ENCODE measurements at regions not wholly inside any gene's neighbourhood (a gene's known extent, or its start where the extent isn't known, plus 50 kb on each side); places are given as distances from the start of the nearest gene placed in this dataset.
"Not testable (repeated sequence)": the region's sequence is repeated elsewhere in the genome, so short reads cannot be mapped to it uniquely, and the experiment has no call there.

- Histone ChIP-seq H4K20me1 (ENCODE audit: control insufficient read depth, insufficient read depth, low read depth, low read length) (no peaks in the 10 kb centered on the region), H3K4me1 (ENCODE audit: control insufficient read depth, low read length) (no peaks in the 10 kb centered on the region), H3K9me3 (ENCODE audit: control insufficient read depth, insufficient read depth, low read length) (peaks cover 7% of the 10 kb centered on the region; the same call in 1 of the 2 replicates), H3K9me2 (replicated peaks; ENCODE audit: control insufficient read depth, low read length) (no peaks in the 10 kb centered on the region), H3K36me3 (ENCODE audit: control insufficient read depth, low read length) (no peaks in the 10 kb centered on the region), H3K27me3 (ENCODE audit: control insufficient read depth, low read length) (no peaks in the 10 kb centered on the region), H3K79me2 (ENCODE audit: control insufficient read depth, low read length) (no peaks in the 10 kb centered on the region), H3K4me2 (ENCODE audit: low read length) (no peak overlapping the region), H3F3A (ENCODE audit: control insufficient read depth, insufficient read depth) (no peaks in the 10 kb centered on the region), H3K4me3 (ENCODE audit: low read length) (no peak overlapping the region), H3K27ac (ENCODE audit: low read depth, low read length) (no peak overlapping the region)
- TF ChIP-seq CTCF (IDR thresholded peaks at IDR 0.05; ENCODE audit: low read depth, low read length, poor library complexity, severe bottlenecking) (no peak), EZH2phosphoT487 (IDR thresholded peaks at IDR 0.05; ENCODE audit: borderline replicate concordance, low read length) (no peak)
These were observed 881.3 kb upstream of the ATXN7L3B start for GRCh38 chr12:73656375-73656774.

- Histone ChIP-seq H3K9me3 (ENCODE audit: control insufficient read depth, insufficient read depth, low read length) (no peaks in the 10 kb centered on the region), H3F3A (ENCODE audit: control insufficient read depth, insufficient read depth) (no peaks in the 10 kb centered on the region), H3K4me3 (ENCODE audit: low read length) (no peak overlapping the region), H3K4me2 (ENCODE audit: low read length) (no peak overlapping the region), H3K79me2 (ENCODE audit: control insufficient read depth, low read length) (no peaks in the 10 kb centered on the region), H4K20me1 (ENCODE audit: control insufficient read depth, insufficient read depth, low read depth, low read length) (no peaks in the 10 kb centered on the region), H3K36me3 (ENCODE audit: control insufficient read depth, low read length) (no peaks in the 10 kb centered on the region), H3K4me1 (ENCODE audit: control insufficient read depth, low read length) (no peaks in the 10 kb centered on the region), H3K27me3 (ENCODE audit: control insufficient read depth, low read length) (no peaks in the 10 kb centered on the region), H3K27ac (ENCODE audit: low read depth, low read length) (no peak overlapping the region), H3K9me2 (replicated peaks; ENCODE audit: control insufficient read depth, low read length) (no peaks in the 10 kb centered on the region)
- TF ChIP-seq CTCF (IDR thresholded peaks at IDR 0.05; ENCODE audit: low read depth, low read length, poor library complexity, severe bottlenecking) (no peak), EZH2phosphoT487 (IDR thresholded peaks at IDR 0.05; ENCODE audit: borderline replicate concordance, low read length) (no peak)
These were observed 877.8 kb upstream of the ATXN7L3B start for GRCh38 chr12:73659802-73660201.

DNA sequence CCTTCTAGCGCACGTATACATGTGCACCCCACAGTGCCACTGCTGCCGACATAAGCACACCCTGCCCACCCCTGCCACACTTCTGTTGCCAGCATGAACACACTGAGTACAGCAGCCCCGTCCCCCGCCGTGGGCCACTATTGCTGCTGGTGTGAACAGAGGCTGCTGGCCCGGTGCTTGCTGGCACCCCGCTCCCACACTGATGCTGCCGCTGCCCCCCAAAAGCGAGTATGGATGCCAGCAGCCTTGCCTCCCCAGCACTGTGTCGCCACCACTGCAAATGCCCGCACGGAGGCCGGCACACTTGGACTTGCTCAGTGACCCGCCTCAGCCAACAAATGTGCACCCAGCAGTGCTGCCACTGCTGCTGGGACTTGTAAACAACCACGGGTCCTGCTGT is 872.4 kb upstream of the ATXN7L3B start:
- Histone ChIP-seq H3K79me2 (ENCODE audit: control insufficient read depth, low read length) (no peaks in the 10 kb centered on the region), H4K20me1 (ENCODE audit: control insufficient read depth, insufficient read depth, low read depth, low read length) (no peaks in the 10 kb centered on the region)
- TF ChIP-seq EZH2phosphoT487 (IDR thresholded peaks at IDR 0.05; ENCODE audit: borderline replicate concordance, low read length), result no peak
- no peak for TF ChIP-seq CTCF (IDR thresholded peaks at IDR 0.05; ENCODE audit: low read depth, low read length, poor library complexity, severe bottlenecking)

GRCh38 chr12:73671550-73671949 is 866.1 kb upstream of the ATXN7L3B start:
- H3K79me2 ChIP-seq (ENCODE audit: control insufficient read depth, low read length); H3K4me3 ChIP-seq (ENCODE audit: low read length); H3K36me3 ChIP-seq (ENCODE audit: control insufficient read depth, low read length); H4K20me1 ChIP-seq (ENCODE audit: control insufficient read depth, insufficient read depth, low read depth, low read length); H3K4me1 ChIP-seq (ENCODE audit: control insufficient read depth, low read length); H3K27ac ChIP-seq (ENCODE audit: low read depth, low read length); H3F3A ChIP-seq (ENCODE audit: control insufficient read depth, insufficient read depth); H3K9me3 ChIP-seq (ENCODE audit: control insufficient read depth, insufficient read depth, low read length); H3K9me2 ChIP-seq (replicated peaks; ENCODE audit: control insufficient read depth, low read length); H3K27me3 ChIP-seq (ENCODE audit: control insufficient read depth, low read length); H3K4me2 ChIP-seq (ENCODE audit: low read length): not testable (repeated sequence)

More for the DNA sequence above, 872.4 kb upstream of the ATXN7L3B start:
- no peaks in the 10 kb centered on the region for H3K36me3 ChIP-seq (ENCODE audit: control insufficient read depth, low read length)
- no peaks in the 10 kb centered on the region for H3F3A ChIP-seq (ENCODE audit: control insufficient read depth, insufficient read depth)
- no peak overlapping the region for H3K27ac ChIP-seq (ENCODE audit: low read depth, low read length)
- no peak overlapping the region for H3K4me2 ChIP-seq (ENCODE audit: low read length)
- H3K9me2 ChIP-seq (replicated peaks; ENCODE audit: control insufficient read depth, low read length), result no peaks in the 10 kb centered on the region
- no peak overlapping the region for H3K4me3 ChIP-seq (ENCODE audit: low read length)
- H3K27me3 ChIP-seq (ENCODE audit: control insufficient read depth, low read length), result no peaks in the 10 kb centered on the region
- H3K4me1 ChIP-seq (ENCODE audit: control insufficient read depth, low read length), result no peaks in the 10 kb centered on the region
- H3K9me3 ChIP-seq (ENCODE audit: control insufficient read depth, insufficient read depth, low read length), result no peaks in the 10 kb centered on the region

Data from DOHH2 (cell line).